H1 (cell line): ENCODE measurements at regions not wholly inside any gene's neighbourhood (a gene's known extent, or its start where the extent isn't known, plus 50 kb on each side); places are given as distances from the start of the nearest gene placed in this dataset.

Source experiments
- USF2 ChIP-seq: IDR thresholded peaks from 2 replicates; pipeline ENCODE4 v1.6.1; 2011; ENCODE audit warnings: low read length, improper control_type of control experiment

GRCh38 chr2:228247335-228247734 is 65.8 kb upstream of the SPHKAP start (continued):
- no peak for TF ChIP-seq USF2
